ENCODE measurements at regions not wholly inside any gene's neighbourhood (a gene's known extent, or its start where the extent isn't known, plus 50 kb on each side); places are given as distances from the start of the nearest gene placed in this dataset.
"Not testable (repeated sequence)": the region's sequence is repeated elsewhere in the genome, so short reads cannot be mapped to it uniquely, and the experiment has no call there.

DNA sequence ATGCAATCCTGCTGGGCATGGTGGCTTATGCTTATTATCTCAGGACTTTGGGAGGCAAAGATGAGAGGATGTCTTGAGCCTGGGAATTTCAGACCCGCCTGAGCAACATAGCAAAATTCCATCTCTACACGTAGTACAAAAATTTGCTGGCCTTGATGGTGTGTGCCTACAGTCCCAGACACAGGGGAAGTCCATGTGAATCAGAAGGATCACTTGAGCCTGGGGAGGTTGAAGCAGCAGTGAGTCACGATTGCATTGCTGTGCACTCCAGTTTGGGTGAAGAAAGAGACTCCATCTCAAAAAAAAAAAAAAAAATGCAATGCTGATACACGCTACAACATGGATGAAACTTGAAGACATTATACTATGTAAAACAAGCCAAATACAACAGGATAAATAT, 272.9 kb downstream of the CDY2B start:
- DNase-seq (ENCODE audit: low read depth); H3K4me3 ChIP-seq (ENCODE audit: low read depth, low read length): not testable (repeated sequence)

DNA sequence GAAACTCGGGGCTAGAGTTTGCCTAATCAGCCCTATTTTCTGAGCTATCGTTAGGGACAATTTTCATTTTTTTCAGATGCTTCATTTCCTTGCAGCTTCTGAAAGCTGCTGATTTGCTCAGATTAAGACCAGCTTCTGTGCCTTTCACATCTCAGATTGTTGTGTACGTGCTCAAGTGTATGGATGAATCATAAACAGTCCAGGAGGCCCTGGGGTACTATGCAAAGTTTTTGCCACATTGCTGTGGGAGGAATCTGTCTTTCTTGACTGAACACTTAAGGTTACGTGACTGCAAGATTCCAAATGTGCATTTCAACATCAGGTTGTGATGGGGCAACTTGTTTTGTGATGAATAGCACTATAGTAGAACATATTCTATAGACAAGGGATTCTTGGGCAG, 280.8 kb downstream of the CDY2B start:
- not testable (repeated sequence) for DNase-seq (ENCODE audit: low read depth)

DNA sequence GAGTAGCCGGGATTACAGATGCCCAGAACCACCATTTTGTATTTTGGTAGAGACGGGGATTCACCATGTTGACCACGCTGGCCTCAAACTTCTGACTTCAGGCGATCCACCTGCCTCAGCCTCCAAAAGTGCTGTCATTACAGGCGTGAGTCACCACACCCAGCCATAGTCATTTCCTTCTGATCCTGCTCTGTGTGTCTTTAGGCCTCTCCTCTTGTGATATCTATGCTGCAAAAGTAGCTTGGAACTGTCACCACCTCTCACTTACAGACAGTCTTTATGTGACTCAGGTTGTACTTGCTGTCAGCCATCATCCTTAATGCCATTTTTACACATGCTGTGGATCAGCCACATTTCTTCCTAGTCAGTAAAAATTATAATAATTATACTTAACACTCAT, 286.3 kb downstream of the CDY2B start:
- not testable (repeated sequence) for DNase-seq (ENCODE audit: low read depth); H3K4me3 ChIP-seq (ENCODE audit: low read depth, low read length)

More for the DNA sequence above, 280.8 kb downstream of the CDY2B start:
- not testable (repeated sequence) for H3K4me3 ChIP-seq (ENCODE audit: low read depth, low read length)

DNA sequence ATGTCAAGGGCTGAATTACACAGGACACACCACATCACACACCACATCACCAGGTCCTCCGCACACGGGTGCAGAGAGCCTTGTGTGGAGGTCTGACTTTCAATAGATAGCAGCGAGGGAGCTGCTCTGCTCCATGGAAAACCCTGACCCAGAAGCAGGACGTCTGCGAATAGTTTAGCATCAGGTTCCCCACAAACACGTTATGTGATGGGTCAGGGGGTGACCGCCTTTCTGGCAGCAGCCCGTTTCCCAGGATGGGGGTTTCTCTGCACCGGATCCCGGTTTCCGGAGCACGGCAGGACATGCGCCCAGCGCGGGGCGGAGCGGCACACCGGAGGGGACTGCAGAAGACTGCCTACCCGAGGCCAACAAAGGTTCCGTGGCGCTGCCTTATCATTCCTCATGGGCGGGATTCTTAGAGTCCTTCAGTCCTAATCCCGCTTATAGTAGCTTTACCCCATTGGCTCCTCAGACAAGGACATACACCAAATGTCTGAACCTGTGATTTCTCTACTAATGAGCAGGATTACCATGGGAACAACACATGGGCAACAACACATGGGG, 300.0 kb downstream of the CDY2B start:
- DNase-seq (ENCODE audit: low read depth); H3K4me3 ChIP-seq (ENCODE audit: low read depth, low read length): not testable (repeated sequence)

DNA sequence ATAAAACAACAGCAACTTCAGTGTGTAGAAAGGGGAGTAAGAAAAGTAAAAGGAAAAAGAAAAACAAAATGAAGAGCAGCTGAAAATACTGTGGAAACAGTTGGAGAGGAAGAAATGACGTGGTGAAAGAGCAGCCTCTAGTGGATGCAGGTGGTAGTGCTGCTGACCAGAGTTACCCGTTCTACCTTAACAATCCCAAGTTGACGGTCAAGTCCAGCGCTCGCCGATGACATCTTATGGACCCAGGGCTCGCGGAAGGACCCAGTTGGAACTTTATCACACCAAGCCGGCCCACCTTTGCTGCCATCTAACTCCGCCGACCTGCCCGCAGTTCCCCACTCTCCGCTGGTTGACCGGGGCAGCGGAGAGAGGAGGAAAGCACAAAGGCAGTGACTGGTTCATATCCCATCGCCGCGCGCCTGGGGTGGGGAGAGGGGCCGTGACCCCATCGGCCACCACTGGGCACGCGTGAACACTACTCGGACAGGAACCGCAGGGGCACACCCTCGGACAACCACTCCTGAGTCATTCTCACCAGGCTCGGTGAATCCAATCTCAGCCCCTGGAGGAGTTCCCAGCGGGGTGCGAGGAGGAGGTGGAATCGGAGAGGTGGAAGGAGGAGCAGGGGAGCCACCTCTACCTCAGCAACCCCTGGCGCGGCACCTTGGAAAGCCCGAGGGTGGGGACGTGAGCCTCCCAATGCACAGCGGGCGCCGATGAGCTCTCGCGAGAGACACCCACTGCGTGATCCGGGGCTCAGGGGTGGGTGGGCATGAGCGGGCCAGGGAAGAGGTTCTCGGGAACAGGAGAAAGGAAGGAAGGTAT, 300.7 kb downstream of the CDY2B start:
- not testable (repeated sequence) for DNase-seq (ENCODE audit: low read depth)
- H3K4me3 ChIP-seq (ENCODE audit: low read depth, low read length), result peak overlapping the region; percentile 38

DNA sequence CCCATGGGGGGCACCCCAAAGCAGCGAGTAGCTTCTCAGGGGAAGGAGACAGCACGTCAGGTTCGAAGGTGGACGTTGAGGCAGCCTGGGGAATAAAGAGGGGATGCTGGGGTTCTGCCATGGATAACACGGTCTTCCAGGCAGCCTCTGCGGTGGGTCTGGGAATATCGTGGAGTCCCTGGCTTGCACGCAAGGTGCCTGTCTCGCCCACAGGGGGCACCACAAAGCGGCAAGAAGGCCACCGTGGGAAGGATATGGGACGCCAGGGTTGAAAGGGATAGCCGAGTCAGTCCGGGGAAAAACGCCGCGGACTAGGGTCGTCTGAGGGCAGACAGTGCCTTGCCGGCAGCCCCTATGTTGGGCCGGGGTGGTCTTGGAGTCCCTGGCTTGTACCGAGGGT, 316.9 kb downstream of the CDY2B start:
- not testable (repeated sequence) for H3K4me3 ChIP-seq (ENCODE audit: low read depth, low read length); DNase-seq (ENCODE audit: low read depth)
